Keratinocyte (primary cell): ENCODE measurements at regions not wholly inside any gene's neighbourhood (a gene's known extent, or its start where the extent isn't known, plus 50 kb on each side); places are given as distances from the start of the nearest gene placed in this dataset.

Experiments
- DNase-seq: peaks from one replicate; pipeline ENCODE4 v3.0.0-alpha.2; 2011; ENCODE audit warnings: low read depth, missing footprints, low spot score
- FAIRE-seq: peaks from 2 replicates; lab custom pipeline; 2011; peaks lifted over from hg19 to GRCh38; lab: Jason Lieb, UNC
- H2AFZ ChIP-seq: 2 replicates; pipeline ENCODE4 v1.6.0; 2012; ENCODE audit warnings: low read length, control low read depth, inconsistent platforms; ENCODE audit not compliant: control insufficient read depth
- H3K27ac ChIP-seq: 2 replicates; pipeline ENCODE4 v1.5.1; 2011; ENCODE audit warnings: low read length; ENCODE audit not compliant: control insufficient read depth, insufficient read depth
- H3K27me3 ChIP-seq: 3 replicates; pipeline ENCODE4 v1.6.0; 2011; ENCODE audit warnings: low read length; ENCODE audit not compliant: control insufficient read depth, insufficient read depth; ENCODE audit errors: extremely low read depth
- H3K36me3 ChIP-seq, 2 experiments: 2 replicates in 1 of 2; 3 replicates in 1 of 2; pipeline ENCODE4 v1.5.1; 2011; ENCODE audit warnings: low read length in 2 of 2, mild to moderate bottlenecking in 1 of 2; ENCODE audit not compliant: control insufficient read depth in 2 of 2, insufficient read depth in 2 of 2; ENCODE audit errors: extremely low read depth in 1 of 2
- H3K4me1 ChIP-seq: 3 replicates; pipeline ENCODE4 v1.5.1; 2011; ENCODE audit warnings: low read length; ENCODE audit not compliant: control insufficient read depth, insufficient read depth; ENCODE audit errors: extremely low read depth
- H3K4me2 ChIP-seq: 3 replicates; pipeline ENCODE4 v1.6.0; 2011; ENCODE audit warnings: low read depth, low read length; ENCODE audit not compliant: control insufficient read depth, insufficient read depth; ENCODE audit errors: extremely low read depth
- H3K4me3 ChIP-seq, 3 experiments: fragments of 200-600 bp in 1 of 3; sonication (generic) in 1 of 3; 2 replicates in 2 of 3; 3 replicates in 1 of 3; pipeline ENCODE4 v1.5.1; 2011 to 2016; ENCODE audit warnings: low read length in 3 of 3, mild to moderate bottlenecking in 3 of 3, control low read depth in 2 of 3, inconsistent platforms in 1 of 3, low read depth in 1 of 3, mixed read lengths in 1 of 3, mixed run types in 1 of 3, moderate library complexity in 1 of 3; ENCODE audit not compliant: control insufficient read depth in 2 of 3, insufficient read depth in 2 of 3; ENCODE audit errors: extremely low read depth in 1 of 3
- H3K79me2 ChIP-seq: 2 replicates; pipeline ENCODE4 v1.6.0; 2012; ENCODE audit warnings: low read length; ENCODE audit not compliant: control insufficient read depth, insufficient read depth
- H3K9ac ChIP-seq: 3 replicates; pipeline ENCODE4 v1.6.0; 2011; ENCODE audit warnings: low read length; ENCODE audit not compliant: control insufficient read depth, insufficient read depth; ENCODE audit errors: extremely low read depth
- H3K9me1 ChIP-seq: 3 replicates; pipeline ENCODE4 v1.6.0; 2011; ENCODE audit warnings: low read length; ENCODE audit not compliant: control insufficient read depth, insufficient read depth; ENCODE audit errors: extremely low read depth
- H3K9me3 ChIP-seq: 2 replicates; pipeline ENCODE4 v1.5.1; 2012; ENCODE audit warnings: low read depth, low read length; ENCODE audit not compliant: control insufficient read depth
- H4K20me1 ChIP-seq: 3 replicates; pipeline ENCODE4 v1.6.0; 2011; ENCODE audit warnings: low read length; ENCODE audit not compliant: control insufficient read depth, insufficient read depth; ENCODE audit errors: extremely low read depth
- CTCF ChIP-seq, 3 experiments: IDR thresholded peaks in 1 of 3; conservative IDR thresholded peaks in 1 of 3; optimal IDR thresholded peaks in 1 of 3; 2 replicates in 2 of 3; 3 replicates in 1 of 3; pipeline versions ENCODE3 to v1.5.1; 2011; ENCODE audit warnings: low read length in 3 of 3, mild to moderate bottlenecking in 3 of 3, moderate library complexity in 2 of 3, control low read depth in 1 of 3, inconsistent platforms in 1 of 3; ENCODE audit not compliant: insufficient read depth in 2 of 3; ENCODE audit errors: extremely low read depth in 1 of 3
- EZH2 ChIP-seq: IDR thresholded peaks from one replicate; pipeline ENCODE4 v1.6.1; 2012; ENCODE audit warnings: inconsistent platforms, mild to moderate bottlenecking, low read length, moderate library complexity
- dilution Hi-C: fragments of 300-500 bp; cut with MboI; formaldehyde crosslinking; loops from one replicate; pipeline ENCODE4 v1.7.0; 2020; ENCODE audit warnings: low sequenced_read_pairs; ENCODE audit not compliant: extremely low pct_ligation_motif_present

DNA sequence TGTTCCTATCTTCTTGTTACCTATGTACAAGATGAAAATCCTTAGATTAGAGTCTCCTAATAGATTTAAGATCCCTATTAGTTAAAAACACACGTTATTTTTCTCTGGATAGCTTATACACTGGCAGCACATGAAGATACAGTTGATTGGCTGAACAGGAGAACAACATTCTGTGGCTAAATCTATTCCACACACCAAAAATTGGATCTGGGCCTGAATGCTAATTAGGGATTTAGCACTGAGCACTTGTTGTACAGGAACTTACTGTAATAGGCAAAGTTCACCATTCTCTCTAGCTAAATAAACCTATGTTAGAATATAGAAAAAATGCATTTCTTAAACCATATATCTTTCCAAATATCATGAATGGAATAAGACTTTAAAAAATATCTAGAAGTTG lies 117.1 kb upstream of the PTGFR start:
- no peak for DNase-seq
- Histone ChIP-seq H2AFZ (no peak overlapping the region), H3K4me2 (no peak overlapping the region), H3K36me3 (no peaks in the 10 kb centered on the region), H4K20me1 (no peaks in the 10 kb centered on the region), H3K9me3 (no peaks in the 10 kb centered on the region), H3K27me3 (no peaks in the 10 kb centered on the region), H3K9ac (no peak overlapping the region), H3K4me3 (no peak overlapping the region), H3K9me1 (no peaks in the 10 kb centered on the region), H3K27ac (no peak overlapping the region), H3K4me1 (no peaks in the 10 kb centered on the region), H3K79me2 (no peaks in the 10 kb centered on the region)
- FAIRE-seq: no peak
- dilution Hi-C loops: no loop called here
- TF ChIP-seq EZH2: no peak
- no peak for TF ChIP-seq CTCF (optimal IDR thresholded peaks at IDR 0.05 in 1 of 3, IDR thresholded peaks at IDR 0.05 in 1 of 3, conservative IDR thresholded peaks at IDR 0.05 in 1 of 3; ENCODE audit: extremely low read depth in 1 of 3, insufficient read depth in 2 of 3, low read length in 3 of 3)

- no peak overlapping the region for H3K9ac ChIP-seq
- no peak overlapping the region for H2AFZ ChIP-seq
- H3K4me1 ChIP-seq: no peaks in the 10 kb centered on the region
- no peak for TF ChIP-seq EZH2
- TF ChIP-seq CTCF (optimal IDR thresholded peaks at IDR 0.05 in 1 of 3, IDR thresholded peaks at IDR 0.05 in 1 of 3, conservative IDR thresholded peaks at IDR 0.05 in 1 of 3; ENCODE audit: extremely low read depth in 1 of 3, insufficient read depth in 2 of 3, low read length in 3 of 3): no peak
- H3K27ac ChIP-seq: no peak overlapping the region
- H3K4me2 ChIP-seq: no peak overlapping the region
- dilution Hi-C loops: no loop called here
- H3K9me1 ChIP-seq: no peaks in the 10 kb centered on the region
- no peaks in the 10 kb centered on the region for H3K9me3 ChIP-seq
- DNase-seq (no peak), FAIRE-seq (no peak)
- H3K4me3 ChIP-seq: no peak overlapping the region
- H3K36me3 ChIP-seq: no peaks in the 10 kb centered on the region
- H3K79me2 ChIP-seq: no peaks in the 10 kb centered on the region
- H3K27me3 ChIP-seq: no peaks in the 10 kb centered on the region
- no peaks in the 10 kb centered on the region for H4K20me1 ChIP-seq
These were observed 114.8 kb upstream of the PTGFR start for GRCh38 chr1:78375996-78376395.
